GM10266 (cell line): ENCODE measurements at regions not wholly inside any gene's neighbourhood (a gene's known extent, or its start where the extent isn't known, plus 50 kb on each side); places are given as distances from the start of the nearest gene placed in this dataset.
A peak's percentile ranks its signal among the peaks of the same experiment; 100 is the strongest.
"Not testable (repeated sequence)": the region's sequence is repeated elsewhere in the genome, so short reads cannot be mapped to it uniquely, and the experiment has no call there.

ENCODE experiments used
- DNase-seq: peaks from one replicate; pipeline ENCODE4 v3.0.0; 2012; ENCODE audit errors: extremely low spot score

DNA sequence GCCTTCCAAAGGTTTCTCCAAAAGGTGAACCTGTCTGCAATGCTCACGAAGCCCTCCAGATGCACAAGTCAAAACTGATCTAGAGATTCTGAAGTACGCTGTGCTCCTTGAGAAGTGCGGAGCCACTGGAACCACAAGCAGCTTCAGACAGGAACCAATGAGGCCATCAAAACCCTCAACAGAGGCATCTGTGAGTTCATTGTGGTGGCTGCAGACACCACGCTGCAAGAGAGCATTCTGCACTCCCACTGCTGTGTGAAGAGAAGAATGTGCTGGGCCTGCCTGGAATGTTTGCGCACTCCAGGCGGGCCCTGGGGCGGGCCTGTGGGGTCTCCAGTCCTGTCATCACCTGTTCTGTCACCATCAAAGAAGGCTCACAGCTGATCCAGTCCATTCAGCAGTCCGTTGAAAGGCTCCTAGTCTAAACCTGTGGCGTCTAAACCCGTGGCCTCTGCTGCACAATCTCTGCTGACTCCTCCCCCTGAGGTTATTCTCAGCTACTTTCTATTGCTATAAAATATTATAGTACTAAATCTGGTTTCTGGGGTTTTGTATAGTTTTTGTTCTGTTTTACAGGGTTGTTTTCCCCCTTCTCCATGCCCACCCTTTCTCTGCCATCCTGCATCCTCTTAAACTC is 111.6 kb downstream of the PPIAL4A start:
- not testable (repeated sequence) for DNase-seq

DNA sequence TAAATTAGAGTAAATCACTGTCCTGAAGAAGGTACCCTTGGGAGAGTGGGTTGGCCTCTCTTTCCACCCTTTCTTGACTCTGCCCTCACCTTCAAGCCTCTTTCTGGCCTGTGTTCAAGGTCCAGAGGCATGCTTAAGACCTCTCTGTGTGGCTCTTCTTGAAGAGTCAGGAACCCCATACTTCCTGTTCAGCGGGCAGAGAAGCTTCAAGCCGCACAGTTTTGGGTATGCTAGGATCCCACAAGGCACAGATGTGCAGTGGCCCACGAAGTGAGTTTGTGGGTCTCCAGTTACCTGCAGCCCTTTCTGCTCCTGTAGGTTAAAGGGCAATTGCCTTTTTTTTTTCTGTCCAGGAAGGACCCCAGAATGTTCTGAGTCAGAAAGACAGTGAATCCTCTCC is 113.7 kb downstream of the PPIAL4A start:
- DNase-seq = not testable (repeated sequence)

DNA sequence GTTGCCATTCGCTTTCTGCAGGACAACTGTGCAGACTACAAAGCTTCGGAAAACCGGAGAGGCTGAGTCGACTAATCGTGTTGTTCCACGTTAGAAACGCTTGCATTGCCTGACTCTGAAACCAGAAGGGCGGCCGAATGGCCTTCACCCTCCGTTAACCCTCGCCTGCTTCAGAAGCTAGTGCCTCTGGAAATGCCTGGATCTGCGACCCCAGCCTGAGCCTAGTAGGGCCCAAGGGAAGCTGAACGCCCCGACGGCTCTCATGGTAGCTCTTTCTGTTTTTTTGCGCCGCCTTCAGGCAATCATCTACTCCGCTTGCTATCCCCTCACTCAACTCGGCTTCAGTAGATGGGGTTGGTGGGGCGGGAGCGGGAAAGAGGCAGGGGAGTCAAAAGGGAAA is 117.3 kb downstream of the PPIAL4A start:
- not testable (repeated sequence) for DNase-seq

DNA sequence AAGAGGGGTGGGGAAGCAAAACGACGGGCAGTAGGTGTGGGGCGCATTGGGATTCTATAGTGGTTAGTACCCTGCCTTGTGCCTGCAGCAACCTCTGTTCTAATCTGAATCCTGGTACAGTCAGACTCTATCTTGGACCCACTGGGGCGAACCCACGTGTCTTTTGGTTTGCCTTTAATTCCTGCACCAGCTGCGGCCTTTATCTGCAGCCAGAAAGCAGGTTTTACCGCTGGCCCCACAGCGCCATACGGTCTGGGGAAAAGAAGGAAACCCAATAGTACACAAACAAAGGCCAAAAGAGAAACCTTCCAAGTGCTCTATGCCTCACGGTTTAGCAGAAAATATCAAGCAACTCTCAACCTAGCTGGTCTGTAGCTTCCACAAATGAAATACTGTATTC is 118.2 kb downstream of the PPIAL4A start:
- DNase-seq = not testable (repeated sequence)

DNA sequence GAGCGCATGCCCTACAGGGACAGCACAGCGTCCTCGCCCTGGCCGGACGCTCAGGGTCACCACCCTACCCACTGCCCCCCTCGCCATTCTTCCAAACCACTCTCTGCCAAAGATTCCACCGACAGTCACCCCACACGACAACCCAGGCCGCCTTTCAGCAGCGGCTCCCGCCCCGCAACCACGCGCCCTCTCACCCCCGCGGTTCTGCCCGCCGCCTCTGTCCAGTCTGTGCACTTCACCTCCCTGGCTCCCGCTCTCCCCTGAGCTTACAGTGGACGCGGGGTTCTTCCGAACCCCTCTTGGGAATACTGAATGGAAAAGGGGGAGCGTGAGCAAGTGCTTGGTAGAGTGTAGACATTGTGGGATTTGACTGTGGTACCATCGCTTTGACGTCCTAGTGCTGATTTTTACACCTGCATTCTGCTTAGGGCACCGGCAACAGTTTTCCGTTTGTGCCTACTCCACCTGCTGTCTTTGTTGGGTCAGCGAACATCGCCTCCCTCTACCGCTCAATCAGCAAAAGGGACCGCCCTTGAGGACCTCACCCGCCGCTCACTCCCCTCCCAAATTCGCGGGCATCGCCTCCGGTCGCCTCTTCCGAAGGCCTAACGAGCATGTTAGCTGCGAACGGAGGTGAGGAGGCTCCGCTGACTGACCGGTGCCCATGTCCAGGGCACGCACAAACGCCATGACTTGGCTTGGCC is 119.1 kb downstream of the PPIAL4A start:
- not testable (repeated sequence) for DNase-seq

- DNase-seq = not testable (repeated sequence)
These were observed 119.9 kb downstream of the PPIAL4A start for GRCh38 chr1:121009216-121010057.

- not testable (repeated sequence) for DNase-seq
These were observed 120.6 kb downstream of the PPIAL4A start for GRCh38 chr1:121010141-121010540.

DNA sequence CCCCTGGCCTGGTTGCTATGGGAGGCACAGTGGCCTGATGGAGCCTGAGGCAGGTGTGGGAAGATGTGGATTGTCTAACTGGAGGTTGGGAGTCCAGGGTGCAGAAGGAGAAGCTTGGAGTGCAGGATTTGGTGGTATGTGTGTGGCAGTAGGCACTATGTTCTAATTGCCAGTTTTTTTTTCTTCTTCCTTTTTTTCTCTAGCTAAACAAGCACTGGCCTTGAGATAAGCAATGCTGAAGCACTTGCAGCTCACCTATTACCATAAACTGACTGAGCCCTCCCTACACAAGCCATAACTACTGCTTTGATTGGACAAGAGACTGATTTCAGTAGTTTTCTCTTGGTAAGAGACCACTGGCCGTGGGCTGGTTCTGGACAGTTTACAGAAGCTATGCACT is 123.6 kb downstream of the PPIAL4A start:
- DNase-seq = not testable (repeated sequence)

- DNase-seq = peak; percentile 4
These were observed 126.8 kb downstream of the PPIAL4A start for GRCh38 chr1:121016182-121017028.

GRCh38 chr1:121019715-121020349 is 130.3 kb downstream of the PPIAL4A start:
- not testable (repeated sequence) for DNase-seq

- not testable (repeated sequence) for DNase-seq
These were observed 131.0 kb downstream of the PPIAL4A start for GRCh38 chr1:121020350-121021236.

DNA sequence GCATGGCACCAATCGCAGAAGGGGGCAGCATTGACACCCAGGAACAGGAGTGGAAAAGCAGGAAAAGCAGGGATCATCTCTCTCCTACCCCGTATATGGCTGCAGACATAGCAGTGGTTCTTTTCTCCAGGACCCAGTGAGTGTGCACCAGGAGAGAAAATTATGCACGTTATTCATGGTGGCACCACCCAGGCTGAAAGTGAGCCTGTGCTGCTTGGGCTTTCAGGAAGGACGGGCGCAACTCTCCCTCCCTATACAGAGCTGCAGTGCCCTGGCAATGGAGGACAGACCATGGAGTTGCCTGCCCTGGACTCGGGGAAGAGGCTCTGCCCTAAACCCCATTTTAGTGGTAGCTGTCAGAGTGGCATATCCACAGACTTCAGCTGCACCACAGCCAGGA is 132.1 kb downstream of the PPIAL4A start:
- DNase-seq = not testable (repeated sequence)

- not testable (repeated sequence) for DNase-seq
These were observed 143.4 kb downstream of the PPIAL4A start for GRCh38 chr1:121032878-121033494.

GRCh38 chr1:121036792-121037191 is 147.2 kb downstream of the PPIAL4A start:
- not testable (repeated sequence) for DNase-seq

GRCh38 chr1:121040974-121041373 is 143.2 kb downstream of the FAM72B start:
- DNase-seq = not testable (repeated sequence)

DNA sequence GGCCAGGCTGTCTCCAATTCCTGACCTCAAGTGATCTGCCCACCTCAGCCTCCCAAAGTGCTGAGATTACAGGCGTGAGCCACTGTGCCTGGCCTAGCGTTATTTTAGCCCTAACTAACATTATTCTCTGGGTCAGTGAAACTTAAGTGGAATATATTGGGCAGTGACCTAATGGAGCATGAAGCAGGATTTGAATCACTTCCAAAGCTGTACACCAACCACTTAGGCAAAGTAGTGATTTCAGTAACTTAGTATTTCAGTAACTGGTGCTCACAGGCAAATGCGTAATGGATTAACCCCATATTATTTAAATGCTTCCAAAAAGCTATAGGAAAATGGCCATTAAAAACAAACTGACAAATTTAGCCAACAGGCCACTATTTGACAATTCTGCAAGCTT is 142.6 kb downstream of the FAM72B start:
- not testable (repeated sequence) for DNase-seq

- not testable (repeated sequence) for DNase-seq
These were observed 141.3 kb downstream of the FAM72B start for GRCh38 chr1:121042882-121043281.

GRCh38 chr1:121048293-121048752 is 135.8 kb downstream of the FAM72B start:
- DNase-seq = not testable (repeated sequence)
